ENCODE measurements at regions not wholly inside any gene's neighbourhood (a gene's known extent, or its start where the extent isn't known, plus 50 kb on each side); places are given as distances from the start of the nearest gene placed in this dataset.

GRCh38 chr20:40156600-40157317 lies 532.3 kb downstream of the MAFB start:
- DNase-seq (ENCODE audit: low read depth), result no peak

- no peak for DNase-seq (ENCODE audit: low read depth)
These were observed 534.5 kb downstream of the MAFB start for GRCh38 chr20:40154514-40154913.

GRCh38 chr20:40148886-40149285 lies 540.1 kb downstream of the MAFB start:
- no peak for DNase-seq (ENCODE audit: low read depth)

GRCh38 chr20:40146071-40146470 lies 543.0 kb downstream of the MAFB start:
- no peak for DNase-seq (ENCODE audit: low read depth)

DNA sequence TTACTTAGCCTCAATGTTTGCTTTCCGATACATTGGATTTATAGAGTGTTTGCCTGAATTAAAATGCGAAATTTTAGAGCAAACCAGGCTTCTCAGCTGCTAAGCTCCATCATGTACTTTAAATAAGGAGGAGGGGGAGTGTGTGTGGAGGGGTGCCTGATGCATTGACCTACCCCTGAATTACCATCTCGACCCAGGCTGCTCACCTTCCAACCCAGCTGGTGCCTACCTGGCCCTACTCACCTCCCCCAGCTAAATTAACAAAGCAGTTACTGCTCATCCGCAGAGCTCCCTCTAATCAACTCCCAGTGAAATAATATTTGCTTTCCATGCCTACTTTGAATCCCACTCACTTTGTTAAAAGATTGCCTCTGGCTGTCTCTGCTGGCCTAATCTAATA lies 544.5 kb downstream of the MAFB start:
- no peak for DNase-seq (ENCODE audit: low read depth)

- DNase-seq (ENCODE audit: low read depth), result no peak
These were observed 554.9 kb downstream of the MAFB start for GRCh38 chr20:40134176-40134575.

DNA sequence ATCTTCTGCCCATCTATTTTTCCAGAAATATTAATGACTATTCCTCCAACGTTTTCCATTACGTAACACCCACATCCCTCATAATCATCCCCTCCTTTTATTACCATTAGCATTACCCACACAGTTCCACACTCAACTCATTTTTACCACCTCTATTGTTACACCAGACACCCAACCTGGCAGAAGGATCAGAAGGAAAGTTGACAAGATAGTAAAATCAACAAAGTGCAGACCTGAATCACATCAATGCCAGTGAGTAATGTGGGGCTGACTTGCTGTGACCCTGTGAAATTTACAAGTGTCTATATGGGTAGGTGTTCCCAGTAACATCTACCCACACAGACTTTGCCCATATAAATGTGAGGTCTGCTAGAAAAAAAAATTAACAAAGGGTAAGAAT lies 568.2 kb downstream of the MAFB start:
- no peak for DNase-seq (ENCODE audit: low read depth)

- no peak for DNase-seq (ENCODE audit: low read depth)
These were observed 577.8 kb downstream of the MAFB start for GRCh38 chr20:40111282-40111681.

DNA sequence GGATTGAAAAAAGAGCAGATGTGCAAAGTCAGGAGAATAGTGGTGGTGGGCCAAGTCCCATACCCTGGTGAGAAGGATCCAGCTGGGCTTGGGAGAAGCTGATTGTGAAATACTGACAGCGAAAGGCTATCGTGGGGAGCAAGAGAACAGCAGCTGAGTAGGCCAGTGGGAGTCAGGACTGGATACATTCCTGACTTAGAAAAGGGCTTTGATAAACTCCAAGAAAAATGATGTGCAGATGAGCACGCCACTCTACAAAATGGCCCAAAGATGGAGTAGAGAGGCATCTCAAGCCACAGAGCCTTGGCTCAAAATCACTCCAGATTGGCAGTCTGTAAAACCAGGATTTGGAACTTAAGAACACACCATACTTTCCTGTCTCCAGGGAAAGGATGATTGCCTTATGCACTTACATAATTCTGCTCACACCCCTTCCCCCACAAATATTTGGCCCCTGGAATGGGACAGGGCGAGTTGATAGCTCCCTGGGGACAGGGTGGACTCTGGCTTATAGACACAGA lies 578.7 kb downstream of the MAFB start:
- DNase-seq (ENCODE audit: low read depth), result no peak

DNA sequence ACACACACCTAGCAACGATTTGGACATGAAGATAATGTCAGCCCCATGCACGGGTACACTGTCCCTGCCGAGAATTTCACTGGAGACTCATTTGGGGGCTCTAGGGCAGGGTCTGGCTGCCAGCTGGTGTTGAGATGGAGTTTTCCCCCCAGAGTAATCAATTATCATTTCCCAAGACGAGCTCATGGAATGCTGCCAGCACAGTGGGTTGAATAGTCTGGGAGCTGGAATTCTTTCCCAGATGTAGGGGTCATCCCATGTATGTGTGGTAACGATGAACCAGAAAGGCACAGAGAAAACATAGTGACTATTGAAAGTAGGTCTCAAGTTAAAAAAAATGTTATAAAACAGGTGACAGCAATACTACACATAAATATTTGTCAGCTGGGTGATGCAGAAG lies 579.9 kb downstream of the MAFB start:
- no peak for DNase-seq (ENCODE audit: low read depth)

DNA sequence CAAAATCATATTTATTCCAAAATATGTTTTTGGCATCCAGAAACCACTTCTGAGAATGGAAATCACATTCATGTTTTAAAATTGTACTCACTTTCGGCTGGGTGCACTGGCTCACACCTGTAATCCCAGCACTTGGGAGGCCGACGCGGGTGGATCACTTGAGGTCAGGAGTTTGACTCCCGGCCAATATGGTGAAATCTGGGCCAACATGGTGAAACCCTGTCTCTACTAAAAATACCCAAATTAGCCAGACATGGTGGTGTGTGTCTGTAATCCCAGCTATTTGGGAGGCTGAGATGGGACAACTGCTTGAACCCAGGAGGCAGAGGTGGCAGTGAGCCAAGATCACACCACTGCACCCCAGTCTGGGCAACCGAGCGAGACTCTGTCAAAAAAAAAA lies 580.7 kb downstream of the MAFB start:
- DNase-seq (ENCODE audit: low read depth), result no peak

DNA sequence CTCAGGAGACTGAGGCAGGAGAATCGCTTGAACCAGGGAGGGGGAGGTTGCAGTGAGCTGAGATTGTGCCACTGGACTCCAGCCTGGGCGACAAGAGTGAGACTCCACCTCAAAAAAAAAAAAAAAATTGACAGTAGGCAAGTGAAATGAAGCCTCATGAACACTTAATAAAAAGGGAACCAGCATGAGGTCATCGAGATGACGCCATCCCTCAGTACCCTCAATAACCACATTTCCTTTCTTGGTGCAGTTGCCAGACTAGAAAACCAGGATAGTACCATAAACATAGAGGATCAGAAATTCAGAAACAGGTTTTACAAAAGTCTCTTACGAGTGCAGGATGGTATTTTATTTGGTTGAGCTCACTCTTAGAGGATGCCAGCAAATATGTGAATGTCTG lies 584.1 kb downstream of the MAFB start:
- no peak for DNase-seq (ENCODE audit: low read depth)

- no peak for DNase-seq (ENCODE audit: low read depth)
These were observed 585.6 kb downstream of the MAFB start for GRCh38 chr20:40103420-40103819.

DNA sequence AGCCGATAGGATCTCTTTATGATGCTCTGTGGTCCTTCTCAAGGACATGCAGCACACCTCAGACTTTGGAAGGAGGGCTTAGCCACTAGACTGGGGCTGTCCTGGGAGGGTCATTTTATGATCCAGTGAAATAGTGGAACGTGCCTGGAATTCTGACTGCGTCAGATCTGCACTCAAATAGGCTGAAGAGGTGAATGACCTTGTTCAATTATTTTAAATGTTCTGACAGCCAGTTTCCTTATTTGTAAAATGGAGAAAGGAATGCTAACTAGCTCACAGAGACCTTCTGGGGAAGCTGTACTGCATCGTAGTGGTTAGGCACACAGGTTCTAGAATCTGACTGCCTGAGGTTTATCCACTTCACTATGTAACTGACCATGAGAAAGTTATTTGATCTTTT lies 587.5 kb downstream of the MAFB start:
- DNase-seq (ENCODE audit: low read depth), result no peak

DNA sequence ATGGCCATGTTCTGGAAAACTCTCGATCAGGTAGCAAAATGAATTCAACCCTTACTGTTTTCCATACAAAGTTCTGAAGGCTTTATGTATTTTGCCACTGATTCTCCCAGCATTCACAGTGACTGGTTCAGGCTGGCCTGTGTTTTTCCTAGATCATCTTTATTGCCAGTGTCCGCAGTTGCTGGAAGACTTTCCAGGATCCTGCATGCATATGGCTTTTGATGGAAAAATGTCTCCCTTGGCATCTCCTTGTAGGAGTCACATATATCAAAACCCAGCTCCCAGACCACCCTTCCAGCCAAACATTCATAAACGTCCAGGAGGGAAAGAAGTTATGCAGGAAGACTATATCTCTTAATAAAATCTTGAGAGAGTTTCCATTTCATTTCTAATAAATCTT lies 588.8 kb downstream of the MAFB start:
- no peak for DNase-seq (ENCODE audit: low read depth)

DNA sequence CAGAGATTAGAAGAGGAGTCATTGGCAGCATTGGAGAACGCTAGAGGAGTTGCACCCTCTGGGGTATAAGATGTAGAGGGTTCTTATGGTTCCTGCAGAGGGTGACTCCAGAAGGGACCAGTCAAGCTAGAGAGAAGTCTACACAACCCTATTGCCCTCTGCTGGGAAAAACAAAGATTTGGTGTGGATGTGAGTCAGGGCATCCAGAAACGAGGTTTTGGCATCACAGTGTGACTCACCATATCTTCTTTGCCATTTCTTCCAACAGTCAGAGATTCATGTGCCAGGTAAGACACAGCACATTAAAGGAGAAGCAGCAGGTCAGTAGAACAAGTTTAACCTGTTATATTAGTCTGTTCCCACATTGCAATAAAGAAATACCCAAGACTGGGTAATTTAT lies 598.8 kb downstream of the MAFB start:
- DNase-seq (ENCODE audit: low read depth), result no peak

DNA sequence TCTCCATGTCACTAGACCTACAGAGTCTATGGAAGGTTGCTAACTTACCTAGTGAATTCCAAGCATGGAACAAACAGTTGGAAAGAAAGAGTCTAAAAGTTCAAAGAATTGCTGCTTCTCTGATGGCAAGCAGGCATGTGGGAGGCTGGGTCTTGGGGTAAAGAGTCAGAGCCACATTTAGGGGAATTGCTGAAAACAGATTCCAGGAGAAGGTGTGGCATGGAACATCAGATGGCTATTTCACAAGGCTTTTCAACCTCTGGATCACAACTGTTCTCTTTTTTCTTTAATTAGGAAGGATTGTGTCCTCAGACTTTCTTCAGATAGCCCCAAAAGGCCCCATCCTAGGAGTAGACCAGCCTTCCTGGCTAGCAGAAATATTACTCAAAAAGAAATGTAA lies 601.5 kb downstream of the MAFB start:
- no peak for DNase-seq (ENCODE audit: low read depth)

DNA sequence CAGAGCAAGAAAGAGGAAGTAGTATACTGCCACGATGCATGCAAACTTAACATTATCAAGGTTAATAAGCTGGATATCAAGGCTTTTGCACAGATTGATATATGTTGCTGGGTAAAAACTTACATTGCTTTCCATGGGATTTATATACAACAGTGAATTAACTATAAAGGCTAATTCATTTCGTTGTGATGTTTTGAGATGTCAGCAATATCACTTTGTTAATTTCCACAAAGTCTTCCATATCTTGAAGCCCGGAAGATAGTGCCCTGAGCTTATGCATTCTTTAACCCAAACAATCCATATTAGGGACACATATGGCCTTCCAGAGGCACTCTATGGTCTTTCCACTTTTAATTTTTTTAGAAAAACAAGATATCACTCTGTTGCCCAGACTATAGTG lies 603.5 kb downstream of the MAFB start:
- no peak for DNase-seq (ENCODE audit: low read depth)

GRCh38 chr20:40082436-40082835 lies 606.6 kb downstream of the MAFB start:
- DNase-seq (ENCODE audit: low read depth), result no peak

DNA sequence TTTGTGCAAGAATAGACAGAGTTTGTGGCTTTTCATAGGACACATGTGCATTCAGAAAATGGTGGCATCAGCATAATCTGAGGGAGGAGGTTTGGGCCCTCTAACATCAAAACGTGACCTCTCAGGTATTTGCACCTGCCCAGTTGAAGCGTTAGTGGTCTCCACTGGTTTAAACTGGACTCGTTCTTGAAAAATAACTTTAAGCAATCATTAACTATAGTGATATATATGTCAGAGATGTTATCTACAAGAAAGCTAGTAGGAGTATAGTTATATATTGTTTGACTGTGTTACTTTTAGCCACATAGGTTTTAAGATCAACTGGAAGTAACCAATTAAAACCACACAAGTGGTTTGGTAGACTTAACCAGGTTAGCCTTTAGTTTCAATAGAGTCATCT lies 607.4 kb downstream of the MAFB start:
- no peak for DNase-seq (ENCODE audit: low read depth)

DNA sequence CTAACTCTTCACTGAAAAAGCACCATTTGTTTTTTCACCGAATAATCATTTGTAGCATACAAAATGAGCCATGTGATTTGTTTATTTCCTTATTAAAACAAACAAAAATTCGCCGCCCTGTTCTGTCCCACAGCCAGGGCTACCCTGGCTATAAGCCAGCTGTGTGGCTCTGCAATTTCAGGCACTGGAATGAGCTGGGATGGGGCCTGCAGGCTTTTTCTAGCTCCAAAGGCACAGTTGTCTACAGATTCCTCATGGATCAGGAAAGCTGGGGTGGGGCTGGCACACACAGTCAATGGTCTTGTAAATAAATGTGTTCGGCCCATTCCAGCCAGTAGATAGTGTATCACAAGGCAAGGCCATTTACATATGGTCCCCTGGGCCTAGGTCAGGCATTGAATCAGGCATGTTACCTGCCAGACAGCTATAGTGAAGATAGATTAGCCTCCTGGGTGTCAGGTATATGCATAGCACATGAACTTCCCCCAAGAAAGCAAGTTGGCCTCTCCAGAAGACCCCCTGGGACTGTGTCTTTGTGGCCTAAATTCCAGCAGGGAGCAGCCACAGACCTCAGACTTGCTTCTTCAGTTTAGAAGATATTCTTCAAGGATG lies 608.9 kb downstream of the MAFB start:
- DNase-seq (ENCODE audit: low read depth), result no peak

GRCh38 chr20:40073535-40074111 lies 615.4 kb downstream of the MAFB start:
- DNase-seq (ENCODE audit: low read depth), result no peak

DNA sequence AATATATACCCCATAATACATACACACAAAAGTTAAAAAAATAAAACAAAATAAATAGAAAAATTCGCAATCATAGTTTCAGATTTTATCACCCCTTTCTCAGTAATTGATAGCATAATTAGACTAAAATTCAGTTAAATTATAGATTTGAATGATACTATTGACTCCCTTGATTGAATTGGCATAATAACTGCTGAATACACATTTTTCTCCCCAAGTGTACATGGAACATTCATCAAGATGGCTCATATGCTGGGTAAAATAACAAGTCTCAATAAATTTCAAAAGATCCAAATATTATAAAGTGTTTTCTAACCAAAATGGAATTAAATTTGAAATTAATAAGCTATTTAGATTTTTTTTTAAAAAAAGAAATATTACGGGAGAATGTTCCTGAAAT lies 616.1 kb downstream of the MAFB start:
- no peak for DNase-seq (ENCODE audit: low read depth)

DNA sequence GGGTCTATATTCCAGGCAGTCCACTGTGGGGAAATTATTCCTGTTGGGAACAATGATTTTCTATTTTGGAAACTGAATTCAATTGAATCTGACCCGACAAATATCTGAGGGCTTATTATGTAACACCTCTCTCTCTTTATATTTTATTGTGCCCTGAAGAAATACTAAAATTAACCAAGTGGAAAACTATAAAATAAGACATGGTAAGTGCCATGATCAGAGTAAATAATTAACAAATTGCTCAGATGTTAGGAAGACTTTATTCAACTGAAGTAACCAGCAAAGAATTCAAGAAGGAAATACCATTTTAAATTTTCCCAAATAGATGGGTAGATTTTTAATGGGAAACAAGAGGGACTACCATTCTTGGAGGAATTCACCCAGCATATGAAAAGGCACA lies 632.9 kb downstream of the MAFB start:
- DNase-seq (ENCODE audit: low read depth), result no peak

Measured in GM04504 (cell line).